ENCODE measurements at regions not wholly inside any gene's neighbourhood (a gene's known extent, or its start where the extent isn't known, plus 50 kb on each side); places are given as distances from the start of the nearest gene placed in this dataset.

DNA sequence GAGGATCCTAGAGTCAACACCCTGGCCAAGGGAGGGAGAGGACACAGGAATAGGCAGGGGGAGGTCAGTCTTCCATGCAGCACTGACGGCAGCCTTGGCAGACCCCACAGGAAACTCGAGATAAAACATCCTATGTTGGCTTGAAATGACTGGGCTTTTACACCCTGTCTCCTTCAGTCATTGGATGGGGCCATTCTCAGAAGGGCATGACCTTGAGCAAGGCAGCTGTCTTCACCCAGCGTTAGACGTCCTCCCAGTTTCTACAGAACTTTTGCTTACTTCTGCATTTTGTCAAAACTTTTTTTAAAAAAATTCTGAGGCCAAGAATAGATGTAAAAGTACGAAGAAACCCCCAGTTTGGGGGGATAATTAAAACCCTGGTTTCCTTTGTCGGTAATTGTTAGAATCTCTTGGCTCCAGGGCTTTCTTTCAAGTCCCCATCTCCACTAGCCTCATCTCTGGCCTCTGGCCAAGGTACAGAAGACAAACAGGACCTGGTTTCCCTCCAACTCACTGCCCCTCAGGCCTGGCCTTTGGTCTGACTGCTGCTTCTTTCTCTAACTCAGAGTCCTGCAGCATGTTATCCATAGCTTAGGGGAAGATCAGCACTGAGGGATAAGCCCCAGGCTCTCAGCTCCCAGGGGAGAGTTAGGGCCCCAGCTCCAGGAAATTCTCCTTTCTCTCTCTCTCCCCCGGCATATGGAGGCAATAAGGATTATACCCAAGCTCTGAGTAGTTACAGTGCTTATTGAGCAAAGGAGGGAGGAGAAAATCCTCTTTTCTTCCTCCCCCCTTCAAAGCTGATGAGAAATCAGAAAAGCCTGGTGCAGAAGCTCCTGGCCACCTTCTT lies 51.6 kb upstream of the KCND3 start:
- no peak for DNase-seq

DNA sequence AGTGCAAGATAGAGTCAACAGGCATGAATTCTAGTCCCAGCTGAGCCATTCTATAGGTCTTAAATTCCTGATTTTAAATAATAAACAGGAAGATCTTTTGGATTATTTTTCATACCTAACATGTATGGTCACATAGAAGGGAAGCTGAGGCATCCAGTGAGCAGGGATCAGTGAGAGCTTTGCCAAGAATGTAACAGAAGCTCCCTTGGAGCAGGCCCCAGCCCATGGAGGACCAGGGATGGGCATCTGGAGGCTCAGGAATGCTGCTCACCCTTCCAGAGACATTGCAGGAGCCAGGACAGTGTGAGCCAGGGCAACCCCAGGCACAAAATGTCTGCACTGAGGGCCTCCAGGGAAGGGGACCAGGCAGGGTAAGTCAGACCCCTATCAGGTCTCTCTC lies 54.4 kb upstream of the KCND3 start:
- no peak for DNase-seq

DNA sequence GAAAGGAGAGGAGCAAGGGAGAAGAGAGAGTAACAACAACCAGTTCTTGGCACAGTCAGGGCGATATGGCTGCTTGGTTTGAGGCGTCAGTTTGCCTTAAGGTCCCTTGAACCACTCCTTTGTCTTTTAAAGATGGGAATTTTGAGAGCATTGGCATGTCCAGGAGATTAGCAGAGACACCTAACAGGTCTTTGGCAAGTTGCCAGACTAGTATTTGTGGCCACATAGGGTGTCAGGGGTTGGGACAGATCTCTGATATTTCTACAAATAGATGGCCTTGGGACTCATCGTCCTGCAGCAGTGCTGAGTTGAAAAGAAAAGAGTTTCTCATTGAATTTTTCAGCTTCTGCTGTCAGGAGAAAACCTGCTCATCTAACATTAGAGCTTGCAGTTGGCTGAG lies 55.3 kb upstream of the KCND3 start:
- DNase-seq: no peak

DNA sequence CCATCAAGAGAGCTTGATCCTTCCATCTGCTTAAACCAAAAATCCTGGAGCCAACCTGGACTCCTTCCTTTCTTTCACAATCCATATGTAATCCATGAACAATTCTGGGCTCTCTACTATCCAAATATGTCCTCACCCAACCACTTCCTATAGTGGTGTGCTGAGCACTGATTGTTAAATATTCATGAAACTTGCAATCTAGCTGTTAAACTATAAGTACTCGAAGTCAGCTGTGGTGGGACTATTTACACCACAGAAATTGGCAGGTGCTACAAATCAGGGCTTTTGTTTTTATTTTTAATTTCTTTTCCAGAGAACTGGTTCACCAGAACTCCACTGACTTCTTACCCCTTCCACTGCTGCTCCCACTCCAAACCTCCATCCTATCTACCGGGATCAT lies 57.2 kb upstream of the KCND3 start:
- DNase-seq: no peak

DNA sequence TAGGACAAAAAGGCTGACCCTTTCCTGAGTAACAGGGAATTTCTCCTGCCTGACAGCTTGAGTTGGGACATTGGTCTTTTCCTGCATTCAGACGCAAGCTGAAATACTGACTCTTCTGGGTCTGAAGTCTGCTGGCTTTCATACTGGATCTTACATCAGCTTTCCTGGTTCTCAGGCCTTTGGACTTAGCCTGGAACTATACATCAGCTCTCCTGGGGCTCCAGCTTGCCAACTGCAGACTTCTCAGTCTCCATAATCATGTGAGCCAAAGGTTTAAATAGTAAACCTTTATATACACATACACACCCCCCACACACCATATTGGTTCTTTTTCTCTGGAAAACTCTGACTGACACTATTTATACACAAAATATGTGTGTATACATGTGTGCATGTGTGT lies 59.0 kb upstream of the KCND3 start:
- no peak for DNase-seq

DNA sequence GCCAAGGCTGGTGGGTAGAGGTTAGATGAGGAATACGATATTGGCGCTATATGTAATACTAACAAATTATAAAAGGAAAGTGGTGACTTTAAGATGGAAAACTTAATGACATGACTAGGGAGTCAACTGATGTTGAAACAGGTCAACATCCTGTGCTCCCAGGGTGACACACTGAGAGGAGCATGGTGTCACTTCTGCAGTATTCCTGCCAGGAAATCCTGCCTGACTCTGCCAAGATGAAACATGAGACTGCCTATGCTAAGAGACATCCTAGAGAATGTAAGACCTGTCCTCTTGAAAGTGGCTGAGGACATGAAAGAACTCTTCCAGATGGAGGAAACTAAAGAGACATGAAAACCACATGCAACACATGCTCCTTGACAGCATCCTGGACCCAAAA lies 65.0 kb upstream of the KCND3 start:
- no peak for DNase-seq

DNA sequence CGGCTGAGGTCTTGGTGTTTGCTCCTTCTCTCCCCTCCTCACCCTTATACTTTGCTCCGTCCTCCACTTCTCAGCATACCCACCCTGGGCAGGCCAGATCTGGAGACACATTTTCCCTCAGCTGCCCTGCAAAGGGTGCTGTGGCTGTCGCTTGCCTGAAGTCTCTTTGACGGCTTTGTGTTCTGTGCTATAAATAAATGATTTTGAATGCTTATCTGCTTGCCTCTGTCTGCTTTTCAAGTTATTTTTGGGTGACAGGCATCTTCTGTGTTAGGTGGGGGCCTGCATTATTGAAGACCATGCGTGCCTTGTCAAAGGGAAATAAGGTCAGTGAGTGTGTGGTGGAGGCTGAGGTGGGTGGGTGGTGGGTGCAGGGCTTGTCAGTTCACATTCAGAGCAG lies 66.9 kb upstream of the KCND3 start:
- DNase-seq: no peak

DNA sequence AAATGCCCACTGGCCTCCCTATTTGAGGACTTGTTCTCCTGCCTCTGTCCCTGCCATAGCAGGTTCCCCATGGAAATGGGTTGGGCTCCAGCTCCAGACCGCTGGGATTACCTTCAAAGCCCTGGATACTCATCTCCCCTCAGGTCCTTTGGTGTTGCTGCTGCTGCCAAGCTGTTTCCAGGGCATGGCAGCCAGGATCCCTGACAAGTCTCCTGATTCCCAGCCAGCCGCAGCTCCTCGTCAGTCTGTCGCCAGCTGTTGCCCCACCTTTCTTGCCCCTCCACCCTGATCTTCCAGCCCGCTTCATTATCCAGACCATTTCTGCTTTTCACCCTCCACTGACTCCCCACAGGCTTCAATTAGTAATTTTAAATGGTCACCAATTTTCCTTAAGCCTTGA lies 68.3 kb upstream of the KCND3 start:
- DNase-seq: no peak

DNA sequence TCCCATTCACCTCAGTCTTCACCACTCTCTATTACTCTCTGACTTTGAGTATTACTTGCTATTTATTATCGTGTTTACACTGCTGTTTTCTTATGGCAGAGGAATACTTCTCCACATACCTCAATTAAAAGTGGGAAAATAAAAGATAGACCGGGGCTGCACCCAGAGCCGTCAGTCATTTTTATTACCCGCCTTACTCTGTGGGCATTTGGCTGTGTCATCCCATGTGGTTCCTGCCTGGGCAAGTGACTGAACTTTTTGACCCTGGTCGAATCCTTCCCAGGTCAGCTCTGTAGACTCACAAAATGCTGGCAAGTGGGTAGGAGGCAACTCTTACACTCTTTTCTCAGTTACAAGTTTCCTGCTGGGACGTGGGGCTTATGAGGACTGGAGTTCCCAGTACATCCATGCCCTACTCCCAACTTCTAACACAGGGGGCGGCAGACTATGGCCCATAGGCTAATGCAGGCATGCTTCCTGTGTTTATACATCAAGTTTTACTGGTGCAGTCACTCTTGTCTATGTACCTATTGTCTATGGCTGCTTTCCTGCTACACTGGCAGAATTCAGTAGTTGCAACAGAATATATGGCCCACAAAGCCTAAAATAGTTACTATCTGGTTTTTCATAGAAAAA lies 69.5 kb upstream of the KCND3 start:
- no peak for DNase-seq

DNA sequence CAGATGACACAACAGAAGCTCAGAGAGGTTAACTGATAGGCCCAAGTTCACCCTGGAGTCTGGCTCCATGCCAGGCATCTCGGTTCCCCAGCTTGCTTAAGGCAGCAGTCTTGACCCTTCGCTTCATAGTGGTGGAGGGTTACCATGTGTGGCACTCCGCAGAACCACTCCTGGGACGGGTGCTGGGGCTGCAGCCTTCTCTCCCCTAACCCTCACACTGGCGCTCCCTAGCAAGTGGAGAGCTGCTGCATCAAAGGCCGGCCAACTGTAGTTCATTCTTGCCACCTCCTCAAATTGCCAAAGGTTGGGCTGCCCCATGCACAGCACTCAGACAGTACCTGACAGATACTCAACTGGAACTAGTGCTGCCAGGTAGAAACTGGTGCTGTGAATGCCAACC lies 70.2 kb upstream of the KCND3 start:
- DNase-seq: no peak

DNA sequence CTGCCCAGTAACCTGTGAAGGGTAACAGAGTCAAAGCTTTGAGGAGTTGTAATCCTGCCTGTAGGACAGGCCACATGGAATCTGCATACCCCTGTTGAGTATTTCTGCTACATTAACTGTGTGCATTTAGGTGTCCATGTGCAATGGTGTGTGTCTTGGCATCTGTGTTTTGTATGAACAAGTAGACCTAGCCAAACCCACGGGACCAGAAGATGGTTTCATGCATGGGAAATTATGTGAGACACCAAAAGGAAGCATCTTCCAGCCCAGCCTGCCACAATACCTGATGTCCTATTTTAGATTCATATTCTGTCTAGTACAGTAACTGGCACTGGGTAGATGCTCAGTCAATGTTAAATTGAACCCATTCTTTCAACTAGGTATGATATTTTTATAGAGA lies 70.8 kb upstream of the KCND3 start:
- DNase-seq: no peak

DNA sequence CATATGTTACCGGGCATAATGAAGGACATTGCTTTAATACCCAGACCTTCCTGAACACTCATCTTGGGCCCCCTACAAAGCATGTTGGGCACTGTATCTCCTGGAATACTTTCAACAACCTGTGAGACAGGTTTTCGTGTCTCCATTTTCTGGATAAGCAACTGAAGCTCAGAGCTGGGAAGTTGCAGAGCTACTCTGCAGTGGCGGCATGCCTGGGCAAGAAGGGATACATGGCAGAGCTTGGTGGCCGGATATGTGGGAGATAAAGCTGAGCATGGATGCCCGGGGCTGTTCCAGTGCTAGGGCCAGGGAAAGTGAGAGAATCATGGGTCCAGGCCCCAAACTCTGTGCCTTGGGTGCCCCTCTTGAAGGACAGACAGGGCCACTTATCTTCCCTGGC lies 71.6 kb upstream of the KCND3 start:
- DNase-seq: no peak

DNA sequence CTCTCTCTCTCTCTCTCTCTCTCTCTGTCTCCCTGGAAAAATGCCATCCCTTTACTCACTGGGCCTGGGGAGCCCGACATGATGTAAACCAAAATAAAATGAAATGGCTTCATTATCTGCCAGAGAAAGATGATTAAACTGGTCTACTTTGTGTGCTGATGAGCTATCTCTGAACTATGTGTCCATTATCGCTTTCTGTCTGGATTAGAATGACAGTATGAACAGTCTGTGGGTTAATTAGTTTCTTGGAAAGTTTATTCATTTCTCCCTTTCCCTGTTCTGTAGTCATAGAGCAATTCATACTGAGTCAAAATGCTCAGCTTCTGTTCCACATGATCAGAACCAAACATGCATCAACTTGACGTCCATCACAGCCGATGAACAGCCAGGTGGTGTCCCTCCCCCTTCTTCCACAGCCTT lies 72.4 kb upstream of the KCND3 start:
- DNase-seq: no peak

DNA sequence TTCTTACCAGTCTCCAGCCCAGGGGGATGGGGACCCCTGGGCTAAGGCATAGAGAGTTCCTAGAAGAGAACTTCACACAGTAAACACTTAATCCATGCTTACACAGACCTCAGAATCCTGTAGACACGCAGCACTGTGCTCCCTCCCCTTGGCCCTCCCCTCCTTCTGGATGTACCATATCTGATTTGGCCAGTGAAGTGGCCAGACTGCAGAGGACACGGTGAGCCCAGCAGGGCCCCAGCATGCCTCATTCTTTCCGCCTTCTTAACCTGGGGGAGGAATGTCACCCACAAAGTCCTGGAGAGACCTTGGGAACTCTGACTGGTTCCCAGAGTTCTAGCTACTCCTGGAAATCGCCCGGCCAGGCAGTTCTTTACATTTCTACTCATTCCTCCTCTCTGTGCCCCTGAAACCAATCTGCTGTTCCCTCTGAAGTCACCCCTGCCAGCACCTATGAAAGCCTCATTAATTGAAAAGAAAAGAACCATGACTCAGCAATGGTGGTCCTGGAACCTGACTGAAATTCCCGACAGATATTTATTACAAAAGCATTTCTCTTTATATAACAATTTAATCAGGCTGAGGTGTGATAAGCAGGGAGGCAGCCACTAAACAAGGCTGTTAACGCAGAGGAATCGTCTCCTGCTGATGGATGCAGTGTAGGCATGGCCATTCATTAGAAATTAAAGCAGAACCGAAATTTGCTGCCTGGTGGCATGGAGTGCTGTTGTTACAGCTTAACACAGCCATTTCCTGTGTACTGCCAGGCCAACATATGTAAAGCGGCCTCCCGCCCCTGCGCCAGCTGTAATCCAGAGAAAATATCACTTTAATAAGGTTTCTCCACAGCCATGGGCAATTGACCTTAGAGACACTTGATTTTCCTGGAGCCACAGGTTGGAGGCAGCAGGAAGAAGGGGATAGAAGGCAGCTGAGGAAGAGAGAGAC lies 74.6 kb upstream of the KCND3 start:
- no peak for DNase-seq

DNA sequence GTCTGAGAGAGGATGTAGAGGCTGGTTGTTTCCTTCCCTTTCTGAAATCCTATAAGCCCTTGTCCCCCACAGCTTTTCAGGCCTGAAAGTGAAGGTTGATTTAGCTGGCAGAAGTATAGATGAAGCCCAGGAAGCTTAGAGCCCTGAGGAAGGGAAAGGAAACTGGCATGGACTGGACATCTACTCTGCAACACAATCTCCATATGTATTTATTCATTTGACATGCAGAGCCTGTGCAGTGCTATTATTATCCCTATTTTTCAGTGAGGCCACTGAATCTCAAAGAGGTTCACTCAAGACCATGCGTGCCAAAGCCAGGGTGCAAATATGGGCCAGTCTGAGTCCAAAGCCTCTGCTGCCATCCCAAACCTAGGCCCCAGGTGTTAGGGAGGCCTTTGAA lies 78.5 kb upstream of the KCND3 start:
- DNase-seq: no peak

DNA sequence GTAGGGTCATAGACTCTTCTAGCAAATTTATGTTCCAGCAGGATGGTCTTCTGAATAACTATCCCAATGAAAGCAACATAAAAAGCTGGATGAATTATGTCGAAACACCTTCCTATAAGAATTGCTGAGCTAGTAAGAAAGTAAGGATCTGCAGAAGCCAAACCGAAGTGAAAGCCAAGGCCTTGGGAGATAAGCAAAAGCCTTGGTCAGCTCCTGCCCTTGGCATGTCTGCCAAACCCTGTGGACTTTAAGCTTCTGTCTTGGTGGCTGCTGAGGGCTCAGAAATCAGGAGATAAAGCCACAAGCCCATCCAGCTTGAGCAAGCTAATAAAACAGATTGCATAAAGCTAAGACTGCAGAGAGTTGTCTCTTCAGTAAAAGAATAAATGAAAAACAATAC lies 81.2 kb upstream of the KCND3 start:
- no peak for DNase-seq

DNA sequence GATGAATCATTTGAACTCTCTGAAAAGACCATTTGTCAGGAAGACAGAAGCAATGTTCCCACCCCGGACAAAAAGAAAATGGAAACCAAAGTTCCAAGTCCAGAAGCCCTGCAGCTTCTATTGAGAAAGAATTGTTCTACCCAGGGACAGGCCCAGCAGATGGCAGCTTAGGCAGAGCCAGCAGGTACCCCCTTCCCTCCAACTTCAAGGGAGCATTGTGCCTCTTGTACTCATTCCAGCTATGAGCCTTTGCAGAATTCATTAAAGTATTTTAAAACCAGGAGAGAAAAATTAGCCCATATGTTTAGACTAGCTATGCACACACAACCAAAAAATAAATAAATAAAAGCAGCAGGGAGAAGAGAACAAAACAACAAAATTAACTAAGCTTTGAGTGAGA lies 85.2 kb upstream of the KCND3 start:
- DNase-seq: no peak

DNA sequence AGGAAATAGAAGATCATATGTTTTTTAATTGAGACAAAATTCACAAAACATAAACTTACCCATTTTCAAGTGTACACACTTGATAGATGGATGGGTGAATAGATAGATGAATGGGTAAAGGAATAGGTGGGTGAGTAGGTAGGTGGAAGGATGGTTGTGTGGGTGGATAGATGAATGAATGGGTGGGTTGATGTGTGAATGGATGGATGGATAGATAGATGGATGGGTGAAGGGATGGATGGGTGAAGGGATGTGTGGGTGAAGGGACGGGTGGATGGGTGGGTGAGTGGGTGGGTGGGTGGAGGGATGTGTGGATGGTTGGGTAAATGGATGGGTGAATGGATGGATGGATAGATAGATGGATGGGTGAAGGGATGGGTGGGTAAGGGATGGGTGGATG lies 86.1 kb upstream of the KCND3 start:
- no peak for DNase-seq

DNA sequence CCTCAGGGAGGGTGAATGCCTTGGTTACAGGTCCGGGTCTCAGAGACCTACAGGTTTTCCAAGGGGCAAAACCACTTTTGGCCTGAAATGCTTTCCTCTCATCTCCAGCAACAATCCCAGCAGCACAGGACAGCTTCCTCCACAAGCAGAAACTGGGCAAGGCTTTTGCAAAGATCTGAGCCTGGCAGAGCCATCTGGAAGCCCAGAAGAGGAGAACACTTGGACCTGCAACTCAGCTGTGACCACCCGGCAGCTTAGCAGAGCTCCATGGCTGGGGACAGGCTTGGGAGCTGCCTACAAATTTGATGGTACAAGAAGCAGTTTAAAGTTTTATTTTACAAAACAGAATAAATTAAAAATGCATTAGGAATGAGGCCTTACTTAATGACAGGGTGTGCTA lies 90.0 kb upstream of the KCND3 start:
- no peak for DNase-seq

DNA sequence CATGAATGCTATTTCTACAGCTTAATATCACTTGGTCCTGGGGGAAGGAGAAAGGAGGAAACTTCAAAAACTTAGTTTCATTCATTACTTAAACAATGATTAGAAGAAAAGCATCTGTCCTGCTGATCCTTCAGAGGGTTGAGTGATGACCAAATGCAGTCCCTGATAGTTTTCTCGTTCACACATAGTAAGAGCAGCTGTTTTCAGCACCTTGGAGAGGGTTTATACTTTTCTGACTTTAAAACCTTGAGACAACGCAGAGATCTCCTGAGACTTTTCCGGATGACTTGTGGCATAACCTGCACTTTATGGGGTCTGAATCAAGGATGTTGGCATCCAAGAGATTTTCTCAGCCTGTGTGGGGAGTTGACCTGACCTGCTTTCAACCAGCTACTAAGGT lies 94.0 kb upstream of the KCND3 start:
- no peak for DNase-seq

DNA sequence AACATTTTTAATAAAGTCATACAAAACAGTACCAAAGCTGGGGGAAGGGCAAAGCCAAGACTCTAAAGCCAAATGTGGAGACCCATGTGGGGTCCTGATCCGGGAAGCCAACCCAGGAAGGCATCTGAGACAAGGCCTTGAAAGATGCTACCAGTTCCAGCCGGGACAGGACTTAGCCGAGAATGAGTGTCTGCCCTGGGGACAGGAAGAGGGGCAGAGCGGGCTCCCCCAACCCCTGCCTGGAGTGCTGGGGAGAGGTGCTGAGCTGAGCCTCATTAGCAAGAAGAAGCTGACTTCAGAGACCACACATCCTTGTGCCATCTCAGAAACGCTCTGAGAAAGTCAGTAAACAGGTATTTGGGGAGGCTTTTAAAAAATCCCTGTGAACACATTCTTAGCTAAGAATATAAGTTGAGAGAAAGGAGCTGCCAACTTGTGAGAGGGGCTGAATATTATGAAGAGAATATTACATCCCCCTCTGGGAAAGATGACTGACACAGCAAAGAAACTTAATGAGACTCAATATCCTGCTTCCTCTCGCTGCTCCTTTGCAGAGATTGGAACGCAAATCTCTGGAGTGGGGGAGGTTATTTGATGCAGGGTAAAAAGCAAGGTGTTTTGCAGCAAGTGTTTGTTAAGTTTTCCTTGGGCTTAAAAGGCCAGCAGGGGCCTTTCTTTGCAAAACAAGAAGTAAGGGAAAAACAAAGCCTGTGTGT lies 103.3 kb upstream of the KCND3 start:
- DNase-seq: no peak

DNA sequence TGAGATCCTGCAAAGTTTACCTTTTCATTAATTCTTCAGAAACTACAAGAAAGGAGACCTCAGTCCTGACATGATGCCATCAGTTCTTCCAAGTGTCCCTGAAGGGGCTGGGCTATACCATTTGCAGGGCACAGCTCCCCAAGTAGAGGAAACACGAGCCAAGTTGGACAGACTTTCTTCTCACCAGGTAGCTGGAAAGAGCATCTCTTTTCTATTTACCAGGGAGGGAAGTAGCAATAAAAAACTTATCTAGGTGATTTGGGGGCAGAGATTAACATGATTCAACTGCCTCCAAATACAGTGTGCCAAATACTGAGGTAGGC lies 103.9 kb upstream of the KCND3 start:
- no peak for DNase-seq

DNA sequence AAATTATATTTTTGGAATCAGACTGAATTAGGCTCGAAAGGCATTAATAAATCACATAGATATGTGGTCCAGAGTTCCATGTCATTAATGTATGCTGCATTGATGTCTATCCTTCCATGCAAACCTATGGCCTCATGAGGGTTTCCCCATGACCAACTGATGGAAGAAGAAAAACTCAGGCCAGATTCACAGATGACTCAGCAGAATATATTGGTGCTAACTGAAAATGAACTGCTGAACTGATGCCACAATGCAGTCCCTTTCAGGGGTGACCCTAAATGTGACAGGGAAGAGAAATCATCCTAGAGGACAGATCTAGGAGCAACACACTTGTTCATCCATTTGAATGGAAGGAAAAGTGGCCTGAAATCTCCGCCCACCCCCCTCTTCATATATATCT lies 110.5 kb upstream of the KCND3 start:
- no peak for DNase-seq

All from CD4-positive, alpha-beta T cell treated with Interferon alpha-2 for 1 hour (primary cell).